MV-4-11 (cell line): ENCODE measurements at regions not wholly inside any gene's neighbourhood (a gene's known extent, or its start where the extent isn't known, plus 50 kb on each side); places are given as distances from the start of the nearest gene placed in this dataset.
"Not testable (repeated sequence)": the region's sequence is repeated elsewhere in the genome, so short reads cannot be mapped to it uniquely, and the experiment has no call there.

ENCODE experiments used
- DNase-seq: peaks from one replicate; lab custom pipeline; 2025; lab: John Stamatoyannopoulos, UW

DNA sequence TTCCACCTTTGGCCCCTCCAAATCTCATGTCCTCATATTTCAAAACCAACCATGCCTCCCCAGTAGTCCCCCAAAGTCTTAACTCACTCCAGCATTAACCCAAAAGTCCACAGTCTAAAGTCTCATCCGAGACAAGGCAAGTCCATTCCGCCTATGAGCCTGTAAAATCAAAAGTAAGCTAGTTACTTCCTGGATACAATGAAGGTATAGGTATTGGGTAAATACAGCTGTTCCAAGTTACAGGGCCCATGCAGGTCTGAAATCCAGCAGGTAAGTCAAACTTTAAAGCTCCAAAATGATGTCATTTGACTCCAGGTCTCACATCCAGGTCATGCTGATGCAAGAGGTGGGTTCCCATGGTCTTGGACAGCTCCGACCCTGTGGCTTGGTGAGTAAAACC lies 1640.1 kb upstream of the LRRTM3 start:
- DNase-seq: not testable (repeated sequence)

DNA sequence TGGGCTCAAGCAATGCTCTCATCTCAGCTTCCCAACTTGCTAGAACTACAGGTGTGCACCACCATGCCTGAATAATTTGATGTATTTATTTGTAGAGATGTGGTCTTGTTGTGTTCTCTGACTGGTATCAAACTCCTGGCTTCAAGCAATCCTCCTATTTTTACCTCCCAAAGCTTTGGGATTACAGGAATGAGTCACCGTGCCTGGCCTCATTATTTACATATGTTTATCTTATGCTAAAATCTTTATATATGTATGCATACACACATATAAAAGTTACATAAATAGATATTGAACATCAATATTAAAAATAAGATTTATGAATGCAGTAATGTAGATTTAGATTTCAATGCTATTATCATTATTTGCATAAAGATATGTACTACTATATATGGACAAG lies 1634.5 kb upstream of the LRRTM3 start:
- DNase-seq: no peak

DNA sequence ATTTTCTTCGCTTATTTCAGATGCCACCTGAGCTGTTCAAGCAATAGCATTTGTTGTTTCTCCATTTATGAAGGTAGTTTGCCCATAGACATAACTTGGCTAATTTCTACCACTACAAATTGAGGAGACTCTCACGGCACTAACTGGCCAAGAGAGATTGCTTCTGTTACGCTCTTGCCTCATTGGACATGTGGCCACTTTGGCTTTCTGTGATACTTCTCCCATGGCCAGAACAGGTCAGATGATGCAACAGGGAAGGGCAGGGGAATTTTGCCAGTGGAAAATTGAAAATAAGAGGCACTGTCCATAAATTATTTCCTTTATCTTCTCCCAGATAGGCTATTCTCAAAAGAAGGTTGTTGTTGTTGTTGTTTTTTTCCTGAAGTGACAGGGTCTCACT lies 1633.3 kb upstream of the LRRTM3 start:
- DNase-seq: no peak

DNA sequence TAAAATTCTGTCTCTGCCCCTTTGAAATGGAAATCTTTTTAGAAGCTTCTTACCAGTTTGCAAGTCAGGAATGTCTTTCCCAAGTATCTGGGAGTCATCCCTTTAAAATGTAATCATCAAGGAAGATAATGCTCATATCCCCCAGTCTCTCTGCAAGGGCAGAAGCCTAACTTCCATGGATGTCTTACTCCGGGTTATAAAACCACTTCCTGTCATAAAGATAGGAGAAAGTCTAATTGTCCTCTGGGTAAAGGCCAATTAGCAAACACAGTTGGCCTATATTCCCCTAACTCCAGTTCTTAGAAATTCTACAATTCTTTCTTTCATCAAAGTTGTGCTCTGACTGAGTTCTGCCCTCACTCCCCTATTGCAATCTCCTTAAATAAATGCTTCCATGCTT lies 1631.5 kb upstream of the LRRTM3 start:
- DNase-seq: no peak

DNA sequence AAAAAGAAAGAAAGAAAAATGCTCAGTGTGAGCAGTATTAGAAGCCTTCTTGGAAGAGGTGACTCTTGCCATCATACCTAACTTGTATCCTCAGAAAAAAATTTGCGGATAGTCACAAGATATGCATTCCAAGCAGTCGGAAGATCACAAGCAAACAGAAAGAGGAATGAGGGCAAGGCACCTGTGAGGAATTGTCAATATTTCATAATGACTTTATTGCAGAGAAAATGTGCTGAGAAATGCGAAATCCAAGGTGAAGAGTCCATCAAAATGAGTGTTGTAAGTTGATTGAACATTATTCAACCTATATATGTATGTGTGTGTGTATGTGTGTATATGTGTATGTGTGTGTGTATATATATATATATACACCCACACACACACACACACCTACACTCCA lies 1624.7 kb upstream of the LRRTM3 start:
- no peak for DNase-seq

DNA sequence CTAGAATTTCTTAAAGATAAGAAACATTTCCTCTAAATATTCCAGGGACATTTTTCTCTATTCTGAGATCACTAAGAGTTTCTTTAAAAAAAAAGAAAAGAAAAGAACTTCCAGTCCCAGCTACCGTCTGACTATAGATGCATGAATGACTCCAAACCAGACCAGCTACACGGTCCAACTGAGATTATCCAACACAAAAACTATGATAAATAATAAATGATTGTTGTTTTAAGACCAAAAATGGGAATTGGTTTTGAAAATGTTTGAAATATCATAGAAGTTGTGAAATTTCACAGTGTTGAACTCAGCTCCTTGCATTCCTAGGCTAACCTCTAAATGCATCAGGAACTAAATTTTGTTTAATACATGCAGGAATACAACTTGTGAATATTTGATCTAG lies 1619.6 kb upstream of the LRRTM3 start:
- DNase-seq: no peak

DNA sequence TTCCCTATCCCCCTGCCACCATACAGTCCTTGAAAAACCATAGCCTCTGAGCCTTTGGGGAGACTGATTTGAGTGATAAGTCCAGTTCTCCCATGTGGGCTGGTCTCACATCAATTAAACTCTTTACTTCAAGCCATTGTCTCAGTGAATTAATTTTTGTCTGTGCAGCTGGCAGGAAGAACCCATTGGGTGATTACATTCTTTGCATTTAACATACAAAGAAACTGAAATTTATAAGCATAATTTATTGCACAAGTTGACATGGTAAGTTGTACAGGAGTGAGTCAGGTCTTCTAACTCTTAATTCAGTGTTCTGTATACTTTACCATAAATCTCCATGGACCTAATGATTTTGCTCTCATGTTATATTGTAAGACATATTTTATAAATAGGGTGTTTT lies 1613.0 kb upstream of the LRRTM3 start:
- DNase-seq: no peak

DNA sequence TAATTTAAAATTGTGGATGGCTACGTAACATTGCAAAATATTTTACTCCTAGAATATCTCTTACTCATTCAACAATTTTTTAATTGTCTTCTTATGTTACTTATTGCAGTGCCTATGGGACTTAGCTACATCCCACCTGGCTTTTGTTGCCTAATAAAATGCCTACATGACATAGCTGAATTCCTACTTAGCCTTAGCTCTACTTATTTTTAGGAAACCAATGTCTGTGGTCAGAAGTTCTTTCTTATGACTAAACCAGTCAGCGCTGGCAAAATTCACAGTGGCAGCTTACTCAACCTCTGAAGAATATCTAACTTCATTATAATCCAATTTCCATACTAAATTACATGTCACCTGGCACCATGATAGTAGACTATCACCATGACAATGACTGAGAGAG lies 1612.4 kb upstream of the LRRTM3 start:
- DNase-seq: no peak

DNA sequence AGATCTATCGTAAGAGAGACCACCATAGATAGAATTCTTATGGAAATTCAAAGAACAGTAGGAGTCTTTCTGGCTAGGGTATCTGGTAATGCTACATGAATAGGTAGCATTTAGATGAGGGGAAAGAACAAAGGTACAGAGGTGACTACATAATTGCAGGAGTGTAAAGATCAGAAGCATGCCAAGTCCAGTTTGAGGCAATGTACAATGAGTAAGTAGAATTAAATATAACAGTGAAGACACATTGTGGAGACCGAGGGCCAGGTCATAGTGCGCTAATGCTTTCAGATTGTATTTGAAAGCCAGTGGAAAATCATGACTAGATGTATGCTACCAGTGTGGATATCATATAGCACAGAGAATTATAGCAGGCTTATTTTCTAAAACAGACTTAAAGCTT lies 1611.6 kb upstream of the LRRTM3 start:
- DNase-seq: no peak

DNA sequence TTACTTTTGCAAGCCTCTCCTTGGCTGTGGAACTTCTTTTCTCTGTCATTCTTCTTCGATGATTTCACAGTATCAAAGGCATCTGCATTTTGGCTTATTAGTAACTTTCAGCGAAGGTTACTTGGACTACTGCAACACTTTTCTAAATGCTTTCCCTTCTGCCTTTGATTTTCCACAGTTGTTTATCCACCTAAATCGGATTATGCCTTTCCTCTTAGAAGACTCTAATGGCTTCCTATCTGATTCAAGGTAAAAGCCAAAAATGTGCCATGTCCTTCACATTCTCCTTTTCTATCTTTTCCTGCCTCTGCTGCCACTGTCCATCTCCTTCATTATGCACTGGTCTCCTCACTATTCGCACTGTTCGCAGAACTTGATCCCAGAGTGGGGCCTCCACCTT lies 1606.3 kb upstream of the LRRTM3 start:
- no peak for DNase-seq

DNA sequence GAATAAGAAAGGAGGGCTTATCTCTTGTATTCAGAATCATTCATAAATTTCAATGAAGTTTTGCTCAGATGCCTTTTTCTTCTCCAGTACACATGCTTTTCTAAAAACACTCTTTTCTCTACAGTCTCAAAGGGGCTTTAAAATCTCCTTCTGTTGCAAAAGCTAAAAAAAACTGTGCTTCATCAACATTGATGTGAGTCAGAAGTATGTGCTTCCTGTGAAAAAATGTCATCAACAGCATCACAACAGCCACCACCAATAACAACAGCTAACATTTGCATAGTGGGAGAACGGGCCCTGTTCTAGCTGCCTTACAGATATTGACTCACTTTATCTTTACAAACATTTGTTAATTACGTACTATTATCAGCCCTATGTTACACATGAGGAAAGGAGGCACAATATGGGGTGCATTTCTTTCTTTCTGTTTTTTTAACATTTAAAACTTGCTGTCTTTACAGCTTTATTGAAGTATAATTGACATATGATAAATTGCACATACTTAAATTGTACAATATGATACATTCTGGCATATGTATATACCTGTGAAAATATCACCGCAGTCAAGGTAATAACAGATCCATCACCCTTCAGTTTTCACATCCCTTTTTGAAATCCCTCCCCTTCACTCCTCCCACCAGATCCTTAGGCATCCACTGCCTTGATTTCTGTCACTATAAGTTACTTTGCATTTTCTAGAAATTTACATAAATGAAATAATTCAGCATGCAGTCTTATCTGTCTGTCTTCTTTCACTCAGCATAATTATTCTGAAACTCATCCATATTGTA lies 1605.4 kb upstream of the LRRTM3 start:
- no peak for DNase-seq

DNA sequence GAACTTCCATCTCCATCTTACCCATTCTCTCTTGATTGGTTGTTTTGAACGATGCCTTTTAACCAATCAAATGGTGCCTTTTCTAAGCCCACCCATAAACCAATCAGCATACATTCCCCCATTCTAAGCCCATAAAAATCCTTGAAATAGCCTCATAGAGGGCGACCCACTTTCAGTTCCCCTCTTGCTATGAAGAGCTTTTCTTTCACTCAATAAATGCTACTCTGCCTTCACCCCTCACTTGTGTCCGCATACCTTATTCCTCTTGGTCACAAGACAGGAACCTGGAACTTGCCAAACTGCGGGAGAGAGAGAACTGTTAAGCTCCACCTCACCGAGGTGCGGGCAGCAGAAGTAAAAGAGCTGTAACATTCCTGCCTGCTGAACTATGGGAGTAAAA lies 1602.0 kb upstream of the LRRTM3 start:
- DNase-seq: peak; percentile 7

DNA sequence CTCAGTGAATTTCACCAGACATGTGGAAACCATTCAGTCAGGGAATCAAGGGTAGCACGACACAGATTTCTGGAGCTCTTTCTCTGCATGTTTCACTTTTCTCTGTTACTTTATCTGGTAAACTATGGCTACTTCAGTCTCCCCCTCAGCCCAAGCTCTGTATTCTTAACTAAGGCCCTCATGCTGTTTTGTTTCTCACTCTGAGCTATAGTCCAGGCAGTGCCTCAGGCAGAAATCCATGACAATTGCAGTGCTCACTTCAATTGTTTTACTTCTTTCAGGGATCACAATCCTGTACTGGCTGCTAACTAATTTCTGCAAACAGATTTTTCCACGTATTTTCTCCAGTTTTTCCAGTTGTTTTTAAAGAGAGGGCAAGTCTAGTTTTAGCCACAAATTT lies 1599.9 kb upstream of the LRRTM3 start:
- DNase-seq: no peak

DNA sequence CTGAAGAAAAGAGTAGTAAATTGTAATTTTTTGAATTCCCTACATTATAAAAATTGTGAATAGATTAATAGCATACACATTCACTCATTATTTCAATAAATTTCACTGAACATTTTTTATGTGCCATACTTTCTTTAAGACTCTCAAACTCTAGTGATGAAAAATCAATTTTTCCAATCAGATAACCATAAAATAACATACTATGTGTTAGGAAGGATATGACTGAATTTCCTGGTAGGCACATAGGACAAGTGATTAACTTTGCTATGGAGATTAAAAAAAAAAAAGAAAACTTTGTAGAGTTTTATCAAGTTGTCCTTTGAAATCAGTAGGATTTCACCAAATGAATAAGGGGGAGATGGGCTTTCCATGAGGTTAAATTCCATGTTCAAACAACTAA lies 1597.3 kb upstream of the LRRTM3 start:
- no peak for DNase-seq

DNA sequence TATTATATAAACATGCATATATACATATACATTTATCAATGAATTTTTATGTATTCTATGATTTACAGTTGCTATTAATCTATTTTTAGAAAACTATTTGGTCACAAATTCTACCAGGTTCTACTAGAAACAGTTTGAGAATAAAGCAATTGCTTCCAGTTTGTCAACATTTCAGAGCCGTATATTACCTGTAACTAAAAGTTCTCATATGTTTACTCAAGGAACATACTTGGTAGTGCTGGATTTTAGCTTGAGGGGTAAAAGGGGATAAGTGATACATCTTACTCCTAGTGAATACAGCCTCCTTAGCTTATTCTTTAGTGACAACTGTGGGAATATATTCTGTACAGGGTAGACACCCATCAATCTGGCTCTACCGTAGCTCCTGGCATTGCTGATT lies 1590.5 kb upstream of the LRRTM3 start:
- no peak for DNase-seq

DNA sequence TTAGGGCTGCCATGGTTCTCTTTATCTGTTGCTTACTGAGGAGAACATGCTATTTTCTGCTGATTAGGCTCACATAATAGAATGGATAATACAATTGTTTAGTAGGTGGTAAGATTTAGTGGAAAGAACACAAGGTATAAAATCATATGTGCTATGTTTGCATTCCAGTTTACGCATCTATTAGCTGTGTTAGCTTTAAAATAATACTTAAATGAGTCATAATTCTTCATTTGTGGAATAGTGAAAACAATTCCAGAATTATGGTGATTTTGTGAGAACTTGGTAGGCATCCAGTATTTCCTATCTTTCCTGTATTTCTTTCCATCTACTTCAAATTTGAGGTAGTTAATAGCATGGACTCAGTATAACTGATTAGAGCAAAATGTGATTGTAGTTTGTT lies 1585.5 kb upstream of the LRRTM3 start:
- DNase-seq: no peak

DNA sequence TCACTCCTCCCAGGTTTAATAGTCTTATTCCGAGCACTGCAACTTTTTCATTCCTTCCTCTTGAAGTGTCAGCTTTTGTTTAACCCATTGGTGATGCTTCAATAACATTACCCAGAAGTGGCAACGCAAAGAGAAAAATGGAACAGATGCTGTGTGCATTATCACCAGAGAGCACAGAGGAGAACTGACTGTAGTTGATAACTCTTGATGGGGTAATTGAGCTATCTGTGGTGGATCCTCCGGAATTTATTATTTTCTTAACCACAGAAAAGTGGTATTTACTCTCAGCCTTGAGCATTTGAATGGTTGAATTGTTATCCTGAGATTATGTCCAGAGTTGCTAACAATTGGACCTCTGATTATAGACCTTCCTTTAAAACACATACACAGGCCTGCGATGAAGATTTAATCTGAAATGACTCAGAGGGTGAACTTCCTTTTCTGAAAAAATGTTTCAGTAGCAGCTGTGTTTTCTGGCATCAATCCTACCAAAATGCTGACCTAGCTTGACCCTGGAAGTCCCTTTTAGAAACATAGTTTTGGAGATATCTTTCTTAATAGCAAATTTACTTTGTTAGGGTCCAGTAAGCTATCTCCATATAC lies 1584.4 kb upstream of the LRRTM3 start:
- DNase-seq: peak; percentile 44

DNA sequence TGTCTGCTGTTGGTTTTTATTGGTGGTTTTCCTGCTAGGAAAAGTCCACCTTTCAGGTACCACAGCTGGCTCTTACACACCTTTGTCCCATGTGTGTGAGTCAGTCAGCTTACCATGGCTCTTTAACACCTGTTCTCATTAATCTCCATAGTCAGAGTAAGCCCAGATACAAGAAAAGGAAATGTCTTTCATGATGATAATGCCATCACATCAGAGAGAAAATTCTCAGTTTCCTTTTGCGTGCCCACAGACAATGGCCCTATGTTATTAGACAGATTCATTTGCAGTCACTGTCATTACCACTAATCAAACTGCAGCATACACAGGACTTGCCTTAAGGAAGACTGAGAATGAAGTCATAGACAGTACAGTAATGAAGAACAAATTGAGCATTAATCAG lies 1583.6 kb upstream of the LRRTM3 start:
- DNase-seq: no peak

DNA sequence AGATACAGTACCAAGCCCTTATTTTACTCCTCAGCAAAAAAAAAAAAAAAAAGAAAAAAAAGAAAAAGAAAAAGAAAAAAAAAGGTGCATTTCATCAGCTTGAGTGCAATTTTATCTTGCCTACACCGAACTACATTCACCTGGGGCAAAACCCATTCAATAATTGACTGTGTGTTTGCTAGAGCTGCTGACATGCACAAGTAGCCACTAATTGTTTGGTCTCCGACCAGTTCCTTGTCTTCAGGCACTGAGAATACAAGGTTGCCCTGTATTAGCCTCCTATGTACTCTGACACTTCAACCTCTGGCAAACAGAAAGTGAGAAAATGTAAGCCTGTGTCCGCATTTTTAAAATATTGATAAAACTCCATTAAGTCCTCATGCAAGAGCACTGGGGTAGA lies 1579.4 kb upstream of the LRRTM3 start:
- no peak for DNase-seq

DNA sequence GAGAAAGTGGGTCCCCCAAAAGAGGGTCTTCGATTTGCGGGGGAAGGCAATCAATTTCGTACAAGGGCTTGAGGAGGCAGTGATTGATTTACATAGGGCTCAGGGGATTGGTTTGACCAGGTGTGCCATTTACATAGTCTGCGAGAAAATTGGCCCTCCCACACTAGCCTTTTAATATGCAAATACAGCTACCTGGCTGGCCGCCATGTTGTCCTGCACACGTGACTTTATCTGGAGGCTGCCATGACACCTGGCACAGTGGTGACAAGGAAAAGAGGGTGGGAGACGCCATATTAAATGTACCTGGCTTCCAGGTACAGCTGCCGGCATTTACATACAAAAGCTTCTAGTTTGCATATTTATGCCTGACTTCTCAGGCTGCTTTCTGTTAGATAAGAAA lies 1577.2 kb upstream of the LRRTM3 start:
- DNase-seq: no peak

DNA sequence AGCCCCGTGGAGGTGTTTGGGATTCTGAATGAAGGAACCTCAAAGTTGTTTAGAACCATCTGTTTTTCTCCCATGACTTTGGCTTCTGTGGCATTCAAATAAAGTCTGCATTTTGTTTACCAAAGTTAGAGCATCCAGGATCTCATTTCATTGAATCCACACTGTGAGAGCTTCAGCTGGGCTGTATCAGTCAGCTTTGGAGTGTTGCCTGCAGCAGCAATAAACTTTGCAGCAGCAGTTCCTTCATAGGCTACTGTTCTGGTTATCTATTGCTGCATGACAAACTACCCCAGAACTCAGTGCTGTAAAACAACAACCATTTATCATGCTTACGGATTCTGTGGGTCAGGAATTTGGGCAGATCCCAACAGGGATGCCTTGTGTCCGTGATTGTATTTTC lies 1575.2 kb upstream of the LRRTM3 start:
- no peak for DNase-seq

DNA sequence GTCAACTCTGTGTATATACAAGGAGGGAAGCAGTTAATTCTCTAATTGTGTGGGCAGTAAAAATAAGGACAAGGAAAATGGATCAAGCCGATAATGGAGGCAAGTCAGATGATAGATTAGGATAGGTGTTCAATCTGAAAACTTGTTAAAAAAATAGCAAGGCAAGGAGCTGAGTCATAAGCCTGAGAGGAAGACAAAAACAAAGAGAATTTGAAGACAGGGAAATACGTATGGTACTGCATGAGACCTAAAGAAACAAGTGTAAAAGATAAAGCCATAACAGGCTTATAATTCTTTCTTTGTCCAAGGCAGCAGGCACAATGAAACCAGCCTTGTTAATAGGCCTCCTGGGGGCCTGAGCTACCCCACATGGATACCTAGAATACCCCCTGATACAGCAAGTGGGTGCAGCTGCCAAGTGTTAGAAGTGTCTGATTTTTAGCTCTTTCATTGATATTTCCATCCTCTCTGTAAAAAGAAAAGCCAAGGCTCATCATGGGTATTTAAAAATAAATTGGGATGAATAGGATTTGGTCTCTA lies 1570.6 kb upstream of the LRRTM3 start:
- no peak for DNase-seq

DNA sequence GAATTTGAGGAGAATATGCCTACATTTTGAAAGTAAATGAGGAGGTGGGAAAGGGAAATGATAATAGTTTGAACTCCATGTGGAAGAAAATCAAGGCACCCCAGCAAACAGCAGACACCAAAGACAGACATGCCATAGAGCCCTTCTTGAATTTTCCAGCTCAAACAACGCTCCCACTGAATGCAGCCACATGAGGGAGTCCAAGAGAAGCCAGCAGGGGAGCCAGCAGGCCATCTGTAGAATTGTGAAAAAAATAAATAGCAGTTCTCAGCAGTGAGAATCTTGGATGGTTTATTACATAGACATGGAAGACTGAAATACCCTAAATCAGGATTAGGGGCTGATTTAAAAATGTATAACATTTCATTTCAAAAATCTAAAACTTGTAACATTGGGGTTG lies 1567.3 kb upstream of the LRRTM3 start:
- DNase-seq: no peak

DNA sequence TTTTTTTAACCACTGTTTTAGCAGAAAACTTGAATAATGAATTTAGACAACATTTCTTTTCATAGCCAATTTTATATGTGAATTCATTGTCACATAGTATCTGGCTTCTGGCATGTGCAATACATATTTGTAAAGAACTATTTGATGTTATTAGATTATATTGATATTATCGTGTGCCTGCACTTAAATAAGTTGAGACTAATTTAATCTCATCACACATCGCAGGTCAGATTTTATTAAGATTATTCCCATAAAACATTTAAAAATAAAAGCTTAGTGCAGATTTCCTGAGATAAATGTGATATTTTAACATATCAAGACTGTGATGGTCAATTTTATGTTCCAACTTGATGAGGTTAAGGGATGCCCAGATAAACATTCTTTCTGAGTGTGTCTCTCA lies 1565.3 kb upstream of the LRRTM3 start:
- DNase-seq: no peak
